HG03103 (cell line): ENCODE measurements at regions not wholly inside any gene's neighbourhood (a gene's known extent, or its start where the extent isn't known, plus 50 kb on each side); places are given as distances from the start of the nearest gene placed in this dataset.
"Not testable (repeated sequence)": the region's sequence is repeated elsewhere in the genome, so short reads cannot be mapped to it uniquely, and the experiment has no call there.

Experiments used
- ATAC-seq: cut with Tn5 transposase; IDR thresholded peaks from one replicate; pipeline ENCODE4 v1.9.1; 2021; ENCODE audit warnings: low read depth; ENCODE audit not compliant: unreplicated experiment

DNA sequence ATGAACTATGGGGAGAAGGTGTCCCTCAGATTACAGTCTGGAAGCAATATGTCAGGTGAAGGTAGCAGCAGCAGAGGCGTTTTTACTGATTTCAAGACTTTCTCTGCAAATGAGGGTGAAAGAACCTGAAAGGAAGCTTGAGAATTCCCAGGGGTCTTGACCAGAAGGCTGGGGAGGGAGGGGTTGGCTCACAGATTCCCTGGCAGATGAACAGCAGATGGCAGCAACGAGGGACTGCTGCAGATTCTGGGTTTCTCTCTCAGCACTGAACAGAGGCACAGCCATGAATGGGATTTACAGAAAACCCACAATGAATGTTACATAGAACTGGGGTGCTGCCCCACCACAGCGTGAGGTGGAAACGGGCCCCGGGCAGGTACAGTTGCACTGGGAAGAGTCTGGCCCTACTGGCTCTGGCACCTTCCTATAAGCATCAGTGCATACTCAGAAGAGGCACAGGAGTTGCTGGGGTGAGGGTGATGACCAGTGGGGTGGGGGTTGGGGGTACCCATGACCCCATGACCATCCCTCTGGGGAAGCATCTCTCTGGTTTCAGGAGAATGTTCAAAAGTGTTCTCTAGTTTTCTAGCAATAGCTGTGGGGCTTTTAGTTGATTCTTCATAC lies 317.8 kb downstream of the SH2D4B start:
- ATAC-seq = no peak

DNA sequence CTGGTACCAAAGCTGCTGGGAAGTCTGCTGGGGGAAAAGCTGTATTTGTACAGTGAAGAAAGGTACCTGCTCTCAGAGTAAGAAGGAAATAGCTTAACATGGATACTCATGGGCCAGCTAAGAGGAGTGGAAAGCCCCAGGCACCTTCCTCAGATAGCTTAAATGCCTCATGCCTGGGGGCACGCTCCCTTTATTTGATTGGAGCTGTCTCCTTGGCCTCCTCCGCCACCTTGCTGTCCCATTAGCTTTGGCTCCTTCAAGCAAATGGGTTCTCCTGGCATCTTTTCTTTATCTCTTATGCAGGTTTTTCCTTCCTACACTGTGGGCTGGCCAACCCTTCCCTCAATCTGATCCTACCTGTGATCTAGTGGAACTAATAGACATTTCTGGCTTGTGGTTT lies 318.5 kb downstream of the SH2D4B start:
- ATAC-seq = no peak

DNA sequence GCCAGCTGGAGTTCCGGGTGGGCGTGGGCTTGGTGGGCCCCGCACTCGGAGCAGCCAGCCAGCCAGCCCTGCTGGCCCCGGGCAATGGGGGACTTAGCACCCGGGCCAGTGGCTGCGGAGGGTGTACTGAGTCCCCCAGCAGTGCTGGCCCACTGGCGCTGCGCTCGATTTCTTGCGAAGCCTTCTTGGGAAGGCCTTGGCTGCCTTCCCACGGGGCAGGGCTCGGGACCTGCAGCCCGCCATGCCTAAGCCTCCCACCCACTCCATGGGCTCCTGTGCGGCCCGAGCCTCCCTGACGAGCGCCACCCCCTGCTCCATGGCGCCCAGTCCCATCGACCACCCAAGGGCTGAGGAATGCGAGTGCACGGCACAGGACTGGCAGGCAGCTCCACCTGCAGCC lies 321.6 kb downstream of the SH2D4B start:
- ATAC-seq = not testable (repeated sequence)

DNA sequence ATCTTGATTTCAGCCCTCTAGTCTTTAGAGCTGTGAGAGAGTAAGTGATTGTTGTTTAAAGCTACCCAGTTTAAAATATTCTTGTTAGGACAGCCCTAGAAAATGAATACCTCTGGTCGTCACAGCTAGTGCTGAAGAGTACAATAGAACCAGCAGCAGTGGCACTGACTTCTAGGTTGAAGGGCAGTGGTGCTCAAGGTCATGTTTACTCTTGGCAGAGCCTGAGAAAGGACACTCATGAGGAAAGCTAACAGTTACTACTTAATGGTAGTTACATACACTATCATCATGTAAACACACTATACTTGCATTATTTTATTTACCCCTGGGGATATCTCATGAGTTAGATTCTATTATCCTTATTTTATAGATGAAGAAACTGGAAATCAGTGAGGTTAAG lies 323.0 kb downstream of the SH2D4B start:
- no peak for ATAC-seq

DNA sequence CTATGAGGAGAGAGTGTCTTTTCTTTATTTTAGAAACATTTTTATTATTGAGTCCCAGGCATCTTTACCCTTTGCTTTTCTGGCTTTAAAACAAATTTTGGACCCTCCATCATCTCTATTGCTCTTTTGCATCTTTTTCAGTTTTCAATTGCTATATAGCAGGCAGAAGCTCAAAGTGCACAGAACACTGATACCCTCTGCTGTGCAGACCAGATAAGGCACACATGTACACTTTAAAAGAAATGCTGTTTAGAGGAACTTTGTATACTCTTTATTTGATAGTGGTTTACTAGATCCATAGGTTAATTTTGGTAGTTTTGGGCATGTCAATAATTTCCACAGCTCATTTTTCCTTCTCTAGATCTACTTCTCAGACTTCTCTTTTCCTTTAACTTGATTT lies 324.2 kb downstream of the SH2D4B start:
- ATAC-seq = no peak

DNA sequence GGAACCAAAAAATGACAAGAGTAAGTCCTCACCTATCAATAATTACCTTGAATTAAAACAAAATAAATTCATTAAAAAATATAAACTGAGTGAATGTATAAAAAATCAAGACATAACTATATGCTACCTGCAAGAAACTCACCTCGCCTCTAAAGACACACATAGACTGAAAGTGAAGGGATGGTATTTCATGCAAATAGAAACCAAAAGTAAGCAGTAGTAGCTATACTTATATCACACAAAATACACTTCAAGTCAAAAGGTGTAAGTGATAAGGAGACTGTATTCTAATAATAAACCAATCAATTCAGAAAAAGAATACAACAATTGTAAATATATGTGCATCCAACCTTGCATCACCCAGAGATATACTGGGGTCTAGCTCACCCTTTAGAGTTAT lies 332.6 kb downstream of the SH2D4B start:
- peak; percentile 80 for ATAC-seq

DNA sequence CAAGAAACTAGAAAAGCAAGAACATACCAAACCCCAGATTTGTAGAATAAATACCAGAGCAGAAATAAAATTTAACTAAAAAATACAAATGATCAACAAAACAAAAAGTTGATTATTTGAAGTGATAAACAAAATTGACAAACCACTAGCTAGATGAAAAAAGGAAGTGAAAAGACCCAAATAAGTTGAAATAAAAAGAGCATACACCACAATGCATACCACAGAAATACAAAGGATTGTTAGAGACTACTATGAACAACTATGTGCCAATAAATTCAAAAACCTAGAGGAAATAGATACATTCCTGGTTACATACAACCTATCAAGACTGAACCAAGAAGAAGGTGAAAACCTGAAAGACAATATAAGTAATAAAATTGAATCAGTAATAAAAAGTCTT lies 333.4 kb downstream of the SH2D4B start:
- ATAC-seq = peak; percentile 78

DNA sequence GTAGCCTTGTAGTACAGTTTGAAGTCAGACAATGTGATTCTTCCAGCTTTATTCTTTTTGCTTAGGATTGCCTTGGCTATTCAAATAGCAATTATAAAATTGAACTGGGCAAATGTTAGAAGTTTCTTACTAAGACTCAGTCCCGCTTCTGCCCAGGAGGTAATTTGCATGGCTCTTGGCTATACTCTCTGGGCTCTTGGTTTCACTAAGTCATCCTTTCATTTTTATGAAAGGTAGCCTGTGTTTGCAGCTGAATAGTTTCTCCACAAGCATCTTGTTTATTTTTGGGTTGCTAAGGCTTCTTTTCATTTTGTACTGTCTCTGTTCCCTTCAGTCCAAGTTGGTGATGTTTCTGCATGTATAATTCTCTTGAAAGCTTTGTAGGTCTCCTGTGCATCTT lies 340.6 kb downstream of the SH2D4B start:
- no peak for ATAC-seq

DNA sequence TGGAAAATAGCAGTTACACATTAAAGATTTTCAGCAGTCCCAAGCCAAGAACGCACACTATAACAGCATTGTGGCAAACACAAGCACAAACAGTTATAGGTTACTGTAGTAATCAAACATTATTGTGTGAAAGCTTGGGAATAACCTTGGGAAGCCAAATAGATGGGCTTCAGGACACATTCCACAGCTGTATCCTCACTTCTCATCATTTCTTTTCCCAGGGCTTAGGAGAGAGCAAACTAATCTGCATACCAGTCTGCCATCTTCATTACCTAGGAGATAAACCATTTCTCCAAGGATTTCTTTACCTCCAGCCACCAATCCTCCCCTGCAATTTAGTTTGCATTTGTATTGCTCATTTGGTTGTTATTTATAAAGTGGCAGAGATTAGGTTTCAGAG lies 352.4 kb downstream of the SH2D4B start:
- ATAC-seq = no peak

DNA sequence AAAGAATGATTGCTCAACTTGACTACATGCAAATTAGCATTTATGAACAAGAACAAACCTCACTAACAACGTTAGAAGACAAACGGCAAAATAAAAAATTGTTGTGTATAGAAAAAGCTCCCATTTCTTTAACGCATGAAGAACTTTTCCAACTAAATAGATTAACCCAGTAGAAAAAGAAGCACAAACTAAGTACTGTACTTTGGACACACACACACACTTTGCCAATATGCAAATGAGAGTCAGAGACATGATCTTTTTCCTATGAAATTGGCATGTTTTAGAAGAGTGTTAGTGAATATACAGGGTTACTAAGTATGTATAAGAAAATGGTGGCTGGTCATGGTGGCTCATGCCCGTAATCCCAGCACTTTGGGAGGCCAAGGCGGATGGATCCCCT lies 355.6 kb downstream of the SH2D4B start:
- ATAC-seq = no peak

DNA sequence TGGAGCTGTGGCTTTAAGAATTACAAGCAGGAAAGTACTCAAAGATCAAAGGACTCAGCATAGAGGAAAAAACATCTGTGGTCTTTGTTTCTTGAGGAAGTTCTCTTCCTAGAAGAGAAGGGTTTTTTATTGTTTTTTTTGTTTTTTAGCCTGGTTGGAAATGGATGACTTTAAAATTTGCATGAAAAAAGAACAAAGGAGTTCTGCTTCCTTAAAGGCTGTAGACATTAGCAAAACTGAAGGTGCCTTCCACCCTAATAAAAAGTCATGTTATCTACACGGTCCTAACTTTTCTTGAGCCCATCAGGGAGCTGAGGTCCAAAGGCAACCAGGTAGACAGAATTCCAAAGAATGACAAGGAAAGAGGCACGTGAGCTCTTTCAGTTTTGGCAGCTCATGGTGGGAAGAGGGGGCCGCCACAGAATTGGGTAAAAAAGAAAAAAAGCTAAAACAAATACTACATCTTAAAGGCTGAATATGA lies 356.6 kb downstream of the SH2D4B start:
- no peak for ATAC-seq

DNA sequence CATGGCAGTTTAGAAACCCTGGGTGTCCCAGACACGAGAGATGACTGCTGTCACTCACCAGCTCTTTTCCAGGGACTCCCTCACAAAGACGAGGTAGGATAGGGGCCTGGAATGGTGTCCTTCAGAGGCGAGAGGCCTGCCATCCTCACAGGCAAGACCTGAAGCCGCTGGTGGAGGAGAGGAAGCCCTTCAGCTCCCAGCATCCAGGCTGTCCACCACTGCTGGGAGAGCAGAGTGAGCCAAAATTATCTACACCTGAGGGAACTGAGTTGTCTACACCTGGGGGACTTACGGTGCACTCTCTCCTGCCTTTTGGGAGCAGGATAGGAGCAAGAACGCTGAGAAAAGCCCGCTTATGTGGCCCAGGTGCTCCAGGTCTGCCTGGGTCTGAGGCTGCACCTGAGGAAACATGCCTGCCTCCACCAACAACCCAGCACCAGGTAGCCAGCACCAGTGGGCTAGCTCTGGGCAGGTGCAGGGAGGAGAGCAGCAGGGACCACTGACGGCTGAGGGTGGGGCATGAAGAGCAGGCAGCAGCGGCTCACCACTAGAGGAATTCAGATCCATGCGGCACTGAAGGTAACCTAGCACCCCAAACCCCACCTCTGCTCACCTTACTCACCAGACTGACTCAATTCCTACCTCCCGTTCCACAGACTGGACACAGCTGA lies 357.2 kb downstream of the SH2D4B start:
- ATAC-seq = no peak

DNA sequence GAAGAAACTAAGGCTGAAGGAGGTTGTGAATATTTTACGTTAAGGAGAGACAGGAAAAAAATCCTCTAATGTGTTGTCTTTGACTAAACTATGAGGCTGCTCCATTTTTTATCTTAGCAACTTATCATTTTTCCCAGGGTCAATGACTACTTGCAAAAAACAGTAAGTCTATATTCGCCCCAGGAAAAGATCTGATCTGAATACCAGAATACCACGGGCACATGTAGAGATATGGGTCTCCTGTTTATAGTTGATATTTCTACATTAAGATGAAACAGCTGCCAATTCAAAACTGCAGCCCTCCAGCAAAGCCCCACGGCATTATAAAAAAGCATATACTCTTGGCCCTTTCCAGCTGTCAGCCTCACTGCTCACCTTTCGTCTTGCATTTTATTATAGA lies 358.4 kb downstream of the SH2D4B start:
- no peak for ATAC-seq

DNA sequence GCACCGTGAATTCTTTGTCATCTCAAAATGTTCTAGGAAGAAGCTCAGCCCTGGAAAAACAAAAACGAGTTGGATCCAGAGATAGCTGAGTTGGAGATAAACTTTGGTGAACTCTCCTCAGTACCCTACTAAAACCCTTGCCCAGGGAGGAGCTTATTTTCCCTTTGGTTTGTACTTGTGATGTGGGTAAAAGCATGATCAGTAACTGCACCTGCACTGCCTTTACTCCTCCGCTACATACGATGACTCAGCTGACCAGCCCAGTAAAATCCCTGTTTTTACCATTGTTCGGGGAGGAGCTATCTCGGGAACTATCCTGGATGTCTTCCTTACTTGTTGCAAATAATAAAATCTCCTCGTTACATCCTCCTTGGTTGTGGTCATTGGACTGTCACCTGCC lies 359.3 kb downstream of the SH2D4B start:
- ATAC-seq = no peak

DNA sequence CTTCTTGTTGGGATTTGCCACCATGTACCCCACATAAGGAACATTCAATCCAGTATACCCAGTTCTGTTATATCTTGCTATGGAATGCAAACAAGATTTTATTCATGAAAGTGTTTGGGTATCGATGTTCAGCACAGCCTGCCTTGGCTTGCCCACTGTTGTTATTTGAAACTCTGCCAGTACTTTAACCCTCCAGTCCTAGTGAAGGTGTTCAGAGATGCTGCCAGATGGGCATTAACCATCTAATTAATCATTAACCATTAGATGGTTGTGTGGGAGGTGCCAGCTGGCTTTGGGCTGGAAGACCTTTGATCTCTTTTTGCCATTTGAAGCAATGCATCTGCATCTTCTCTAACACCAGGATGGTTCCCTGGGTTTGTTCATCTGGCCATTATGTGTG lies 363.0 kb downstream of the SH2D4B start:
- ATAC-seq = no peak

DNA sequence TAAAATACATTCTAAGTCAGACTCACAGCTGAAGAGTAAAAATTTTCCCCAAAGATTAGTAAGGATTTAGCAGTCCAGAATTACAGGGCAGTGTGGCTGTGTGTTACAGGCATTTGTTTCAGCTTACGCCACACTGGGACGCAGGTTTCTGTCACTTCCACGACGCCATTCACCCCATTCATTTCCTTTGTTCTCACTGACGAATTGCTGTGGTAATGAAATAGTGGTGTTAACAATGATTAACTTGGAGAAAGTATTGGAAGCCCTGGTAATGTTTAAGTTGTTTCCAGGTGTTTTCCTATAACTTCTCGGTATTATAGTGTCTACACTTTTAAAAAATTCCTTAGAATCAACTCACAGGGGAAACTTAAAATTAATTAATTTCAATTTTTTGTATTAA lies 370.9 kb downstream of the SH2D4B start:
- ATAC-seq = no peak

DNA sequence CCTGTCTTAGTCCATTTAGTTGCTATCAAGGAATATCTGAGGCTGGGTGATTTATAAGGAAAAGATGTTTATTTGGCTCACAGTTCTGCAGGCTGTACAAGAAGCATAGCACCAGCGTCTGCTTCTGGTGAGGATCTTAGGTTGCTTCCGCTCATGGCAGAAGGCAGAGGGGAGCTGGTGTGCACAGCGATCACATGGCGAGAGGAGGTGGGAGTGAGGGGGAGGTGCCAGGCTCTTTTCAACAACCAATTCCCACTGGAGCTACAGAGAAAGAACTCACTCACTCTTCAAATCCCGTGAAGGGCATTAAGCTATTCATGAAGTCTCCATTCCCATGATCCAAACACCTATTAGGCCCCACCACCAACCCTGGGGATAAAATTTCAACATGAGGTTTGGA lies 371.6 kb downstream of the SH2D4B start:
- no peak for ATAC-seq

DNA sequence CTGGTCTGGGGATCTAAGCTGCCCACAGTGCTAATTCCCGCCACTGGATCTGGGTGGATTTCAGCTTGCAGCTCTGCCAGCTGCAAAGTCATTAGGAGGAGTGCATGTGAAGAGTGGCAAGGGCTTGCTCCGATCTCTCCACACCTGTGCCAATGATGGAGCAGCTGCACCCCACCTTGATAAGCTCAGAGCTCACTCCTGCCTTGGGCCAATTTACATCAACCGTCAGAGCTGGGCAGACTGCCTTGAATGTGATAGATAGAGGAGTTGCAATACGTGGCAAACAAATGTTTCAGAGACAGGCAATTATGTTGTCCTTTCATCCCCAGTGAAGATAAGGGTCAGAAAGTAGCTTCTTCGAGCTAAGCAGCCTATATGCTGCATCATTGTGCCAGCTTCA lies 379.9 kb downstream of the SH2D4B start:
- no peak for ATAC-seq

DNA sequence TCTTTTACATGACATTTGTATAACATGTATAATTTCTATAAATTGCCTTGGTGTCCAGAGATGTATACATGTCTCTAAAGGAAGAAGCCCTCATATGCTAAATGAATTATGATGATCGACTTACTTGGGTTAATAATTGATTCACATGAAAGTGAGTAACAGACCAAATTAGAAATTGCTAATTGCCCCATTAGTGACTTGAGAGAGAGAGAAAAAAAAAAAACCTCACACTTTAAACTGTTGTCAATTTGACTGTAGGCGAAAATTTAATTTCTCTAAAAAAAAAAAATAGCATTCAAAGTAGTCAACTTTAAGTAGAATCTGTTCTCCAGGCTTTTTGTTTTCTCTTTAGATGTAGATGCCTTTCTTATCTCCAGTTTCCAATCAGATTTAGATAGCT lies 383.3 kb downstream of the SH2D4B start:
- ATAC-seq = no peak

DNA sequence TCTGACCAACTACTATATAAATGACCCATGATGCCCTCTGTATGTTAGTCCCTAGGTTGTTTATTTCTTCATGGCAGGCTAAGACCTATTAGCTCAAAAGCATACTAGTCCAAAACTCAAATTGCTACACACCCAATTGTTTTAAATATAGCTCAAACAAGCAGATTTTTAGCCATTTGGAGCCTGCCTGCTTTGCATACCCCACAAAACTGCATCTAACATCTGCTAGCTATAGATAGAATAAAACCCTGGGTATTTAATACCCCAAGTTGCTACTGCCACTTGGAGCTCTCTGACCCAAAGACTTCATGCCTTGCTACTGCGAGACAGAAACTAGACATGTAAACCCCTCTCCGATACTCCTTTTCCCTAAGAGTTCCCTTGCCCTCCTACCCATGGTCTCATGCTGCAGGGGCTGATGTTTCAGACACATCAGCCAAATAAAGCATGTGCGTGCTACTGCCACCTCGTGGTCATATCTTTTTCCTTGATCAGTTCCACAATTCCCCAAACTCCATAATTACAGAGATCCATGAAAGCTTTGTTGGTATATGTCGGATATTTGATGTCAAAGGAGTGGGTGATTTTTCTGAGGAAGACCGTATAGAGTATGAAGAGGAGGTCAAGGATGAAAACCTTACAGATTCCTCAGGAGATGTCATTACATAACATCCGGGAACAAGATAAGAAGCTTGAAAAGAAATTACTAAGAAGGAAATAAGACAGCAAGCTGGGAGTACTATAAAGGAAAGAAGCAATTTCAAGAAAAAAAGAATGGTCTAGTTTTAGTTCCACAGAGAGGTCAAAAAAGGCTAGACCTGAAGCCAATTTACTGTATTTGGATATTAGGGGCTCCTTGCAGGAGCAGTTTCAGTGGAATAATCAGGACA lies 386.6 kb downstream of the SH2D4B start:
- peak; percentile 68 for ATAC-seq

DNA sequence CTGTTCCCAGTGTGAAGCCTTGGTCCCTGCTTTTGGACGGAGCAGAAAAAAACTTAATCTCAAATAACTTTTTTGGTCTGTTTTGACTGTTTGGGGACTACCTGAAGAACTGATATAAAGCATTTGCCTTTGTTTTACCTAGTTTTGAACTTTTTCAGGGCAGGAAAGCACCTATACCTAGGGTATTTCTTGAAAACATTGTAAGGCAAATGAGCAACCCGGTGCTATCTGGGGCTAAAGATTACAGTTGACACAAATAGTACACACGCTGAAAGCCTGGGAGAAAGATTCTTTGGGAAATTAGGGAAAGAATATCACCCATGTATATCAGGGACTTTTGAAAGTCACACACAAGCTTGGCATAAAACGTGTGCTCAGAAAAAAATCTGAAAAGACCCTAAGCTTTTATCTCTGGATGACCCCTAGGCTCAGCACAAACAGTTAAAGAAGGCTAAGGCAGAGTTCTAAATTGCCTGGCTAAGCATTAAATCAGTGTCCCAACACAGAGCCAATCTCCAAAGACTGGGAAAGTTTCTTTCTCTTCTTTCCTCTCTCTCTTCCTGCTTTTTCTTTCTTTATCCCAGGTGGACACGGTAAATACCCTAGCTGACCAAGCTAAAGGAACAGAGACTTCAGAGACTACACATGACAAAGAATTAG lies 389.8 kb downstream of the SH2D4B start:
- no peak for ATAC-seq
